Keratinocyte (primary cell): ENCODE measurements at regions not wholly inside any gene's neighbourhood (a gene's known extent, or its start where the extent isn't known, plus 50 kb on each side); places are given as distances from the start of the nearest gene placed in this dataset.

ENCODE experiments used
- DNase-seq: peaks from one replicate; pipeline ENCODE4 v3.0.0-alpha.2; 2011; ENCODE audit warnings: low read depth, missing footprints, low spot score
- FAIRE-seq: peaks from 2 replicates; lab custom pipeline; 2011; peaks lifted over from hg19 to GRCh38; lab: Jason Lieb, UNC
- H2AFZ ChIP-seq: 2 replicates; pipeline ENCODE4 v1.6.0; 2012; ENCODE audit warnings: low read length, control low read depth, inconsistent platforms; ENCODE audit not compliant: control insufficient read depth
- H3K27ac ChIP-seq: 2 replicates; pipeline ENCODE4 v1.5.1; 2011; ENCODE audit warnings: low read length; ENCODE audit not compliant: control insufficient read depth, insufficient read depth
- H3K27me3 ChIP-seq: 3 replicates; pipeline ENCODE4 v1.6.0; 2011; ENCODE audit warnings: low read length; ENCODE audit not compliant: control insufficient read depth, insufficient read depth; ENCODE audit errors: extremely low read depth
- H3K36me3 ChIP-seq, 2 experiments: 2 replicates in 1 of 2; 3 replicates in 1 of 2; pipeline ENCODE4 v1.5.1; 2011; ENCODE audit warnings: low read length in 2 of 2, mild to moderate bottlenecking in 1 of 2; ENCODE audit not compliant: control insufficient read depth in 2 of 2, insufficient read depth in 2 of 2; ENCODE audit errors: extremely low read depth in 1 of 2
- H3K4me1 ChIP-seq: 3 replicates; pipeline ENCODE4 v1.5.1; 2011; ENCODE audit warnings: low read length; ENCODE audit not compliant: control insufficient read depth, insufficient read depth; ENCODE audit errors: extremely low read depth
- H3K4me2 ChIP-seq: 3 replicates; pipeline ENCODE4 v1.6.0; 2011; ENCODE audit warnings: low read depth, low read length; ENCODE audit not compliant: control insufficient read depth, insufficient read depth; ENCODE audit errors: extremely low read depth
- H3K4me3 ChIP-seq, 3 experiments: fragments of 200-600 bp in 1 of 3; sonication (generic) in 1 of 3; 2 replicates in 2 of 3; 3 replicates in 1 of 3; pipeline ENCODE4 v1.5.1; 2011 to 2016; ENCODE audit warnings: low read length in 3 of 3, mild to moderate bottlenecking in 3 of 3, control low read depth in 2 of 3, inconsistent platforms in 1 of 3, low read depth in 1 of 3, mixed read lengths in 1 of 3, mixed run types in 1 of 3, moderate library complexity in 1 of 3; ENCODE audit not compliant: control insufficient read depth in 2 of 3, insufficient read depth in 2 of 3; ENCODE audit errors: extremely low read depth in 1 of 3
- H3K79me2 ChIP-seq: 2 replicates; pipeline ENCODE4 v1.6.0; 2012; ENCODE audit warnings: low read length; ENCODE audit not compliant: control insufficient read depth, insufficient read depth
- H3K9ac ChIP-seq: 3 replicates; pipeline ENCODE4 v1.6.0; 2011; ENCODE audit warnings: low read length; ENCODE audit not compliant: control insufficient read depth, insufficient read depth; ENCODE audit errors: extremely low read depth
- H3K9me1 ChIP-seq: 3 replicates; pipeline ENCODE4 v1.6.0; 2011; ENCODE audit warnings: low read length; ENCODE audit not compliant: control insufficient read depth, insufficient read depth; ENCODE audit errors: extremely low read depth
- H3K9me3 ChIP-seq: 2 replicates; pipeline ENCODE4 v1.5.1; 2012; ENCODE audit warnings: low read depth, low read length; ENCODE audit not compliant: control insufficient read depth
- H4K20me1 ChIP-seq: 3 replicates; pipeline ENCODE4 v1.6.0; 2011; ENCODE audit warnings: low read length; ENCODE audit not compliant: control insufficient read depth, insufficient read depth; ENCODE audit errors: extremely low read depth
- CTCF ChIP-seq, 3 experiments: IDR thresholded peaks in 1 of 3; conservative IDR thresholded peaks in 1 of 3; optimal IDR thresholded peaks in 1 of 3; 2 replicates in 2 of 3; 3 replicates in 1 of 3; pipeline versions ENCODE3 to v1.5.1; 2011; ENCODE audit warnings: low read length in 3 of 3, mild to moderate bottlenecking in 3 of 3, moderate library complexity in 2 of 3, control low read depth in 1 of 3, inconsistent platforms in 1 of 3; ENCODE audit not compliant: insufficient read depth in 2 of 3; ENCODE audit errors: extremely low read depth in 1 of 3
- EZH2 ChIP-seq: IDR thresholded peaks from one replicate; pipeline ENCODE4 v1.6.1; 2012; ENCODE audit warnings: inconsistent platforms, mild to moderate bottlenecking, low read length, moderate library complexity
- dilution Hi-C: fragments of 300-500 bp; cut with MboI; formaldehyde crosslinking; loops from one replicate; pipeline ENCODE4 v1.7.0; 2020; ENCODE audit warnings: low sequenced_read_pairs; ENCODE audit not compliant: extremely low pct_ligation_motif_present

- dilution Hi-C loops, result no loop called here
- TF ChIP-seq CTCF (optimal IDR thresholded peaks at IDR 0.05 in 1 of 3, IDR thresholded peaks at IDR 0.05 in 1 of 3, conservative IDR thresholded peaks at IDR 0.05 in 1 of 3; ENCODE audit: extremely low read depth in 1 of 3, insufficient read depth in 2 of 3, low read length in 3 of 3) (no peak), EZH2 (no peak)
- Histone ChIP-seq H3K4me1 (no peaks in the 10 kb centered on the region), H4K20me1 (no peaks in the 10 kb centered on the region), H3K4me3 (no peak overlapping the region), H3K79me2 (no peaks in the 10 kb centered on the region), H3K27me3 (no peaks in the 10 kb centered on the region), H3K27ac (no peak overlapping the region), H2AFZ (no peak overlapping the region), H3K4me2 (no peak overlapping the region), H3K9ac (no peak overlapping the region), H3K36me3 (no peaks in the 10 kb centered on the region), H3K9me3 (no peaks in the 10 kb centered on the region), H3K9me1 (no peaks in the 10 kb centered on the region)
- FAIRE-seq (no peak), DNase-seq (no peak)
Measured at GRCh38 chr5:30561771-30562170, 631.7 kb upstream of the CDH6 start.

DNA sequence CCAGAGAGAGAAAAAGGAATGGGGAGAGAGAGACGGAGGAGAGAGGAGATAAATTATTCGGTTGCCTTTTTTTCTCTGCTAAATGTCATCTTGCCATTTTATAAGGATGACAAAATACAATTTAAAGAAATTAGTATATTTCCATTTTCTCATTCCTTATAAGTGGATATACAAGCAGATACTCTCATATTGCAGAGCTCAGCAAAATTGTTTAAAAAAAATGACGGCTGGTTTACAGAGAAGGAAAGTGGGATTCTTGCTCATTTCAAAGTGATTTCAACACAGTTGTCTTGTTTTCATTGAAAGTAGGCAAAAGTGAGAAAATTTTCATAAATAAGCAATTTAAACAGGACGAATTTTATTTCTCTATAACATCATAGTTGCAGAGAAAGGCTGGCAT lies 641.9 kb upstream of the CDH6 start:
- H3K36me3 ChIP-seq, result no peaks in the 10 kb centered on the region
- TF ChIP-seq CTCF (optimal IDR thresholded peaks at IDR 0.05 in 1 of 3, IDR thresholded peaks at IDR 0.05 in 1 of 3, conservative IDR thresholded peaks at IDR 0.05 in 1 of 3; ENCODE audit: extremely low read depth in 1 of 3, insufficient read depth in 2 of 3, low read length in 3 of 3), result no peak
- no peak for TF ChIP-seq EZH2

More for the DNA sequence above, 641.9 kb upstream of the CDH6 start:
- H3K9me3 ChIP-seq, result no peaks in the 10 kb centered on the region
- no peaks in the 10 kb centered on the region for H3K9me1 ChIP-seq
- H4K20me1 ChIP-seq, result no peaks in the 10 kb centered on the region
- no peak overlapping the region for H3K4me2 ChIP-seq
- DNase-seq, result no peak
- no peak overlapping the region for H3K4me3 ChIP-seq
- no peaks in the 10 kb centered on the region for H3K27me3 ChIP-seq
- H3K4me1 ChIP-seq, result no peaks in the 10 kb centered on the region
- no peak overlapping the region for H3K27ac ChIP-seq
- no peak overlapping the region for H3K9ac ChIP-seq
- H2AFZ ChIP-seq, result no peak overlapping the region
- FAIRE-seq, result no peak
- dilution Hi-C loops, result no loop called here
- H3K79me2 ChIP-seq, result no peaks in the 10 kb centered on the region
